SU-DHL-6 (cell line): ENCODE measurements at regions not wholly inside any gene's neighbourhood (a gene's known extent, or its start where the extent isn't known, plus 50 kb on each side); places are given as distances from the start of the nearest gene placed in this dataset.

Experiments used
- H2AFZ ChIP-seq: fragments of 200-600 bp; sonication (generic); 2 replicates; pipeline ENCODE4 v1.6.1; 2014; ENCODE audit warnings: low read depth, mild to moderate bottlenecking, moderate library complexity, mixed read lengths, antibody characterized with exemption, low read length; ENCODE audit not compliant: severe bottlenecking
- H3F3A ChIP-seq: fragments of 200-600 bp; shearing (Covaris generic); 2 replicates; pipeline ENCODE4 v1.6.0; 2016; ENCODE audit warnings: antibody characterized with exemption, mild to moderate bottlenecking; ENCODE audit not compliant: insufficient read depth
- H3K27ac ChIP-seq: fragments of 200-600 bp; sonication (generic); 2 replicates; pipeline ENCODE4 v1.5.1; 2016; ENCODE audit warnings: low read depth, mild to moderate bottlenecking, low read length, moderate library complexity, mixed read lengths
- H3K27me3 ChIP-seq: fragments of 200-600 bp; sonication (generic), shearing (Covaris generic); 2 replicates; pipeline ENCODE4 v1.6.0; 2014; ENCODE audit warnings: mild to moderate bottlenecking, low read length
- H3K36me3 ChIP-seq: fragments of 200-600 bp; sonication (generic); 2 replicates; pipeline ENCODE4 v1.6.1; 2014; ENCODE audit warnings: mild to moderate bottlenecking, low read length, mixed read lengths
- H3K4me2 ChIP-seq: fragments of 300-600, 200-600 bp; shearing (Covaris generic), sonication (generic); 2 replicates; pipeline ENCODE4 v1.6.0; 2014; ENCODE audit warnings: low read length, low read depth, mild to moderate bottlenecking; ENCODE audit not compliant: poor library complexity, severe bottlenecking
- H3K4me3 ChIP-seq: fragments of 200-600 bp; sonication (generic); 2 replicates; pipeline ENCODE4 v1.5.1; 2014; ENCODE audit warnings: antibody characterized with exemption, low read length, mild to moderate bottlenecking, mixed read lengths; ENCODE audit not compliant: insufficient read depth, poor library complexity, severe bottlenecking
- H3K79me2 ChIP-seq: fragments of 200-600 bp; sonication (generic); 2 replicates; pipeline ENCODE4 v1.6.1; 2014; ENCODE audit warnings: mild to moderate bottlenecking, low read length, moderate library complexity; ENCODE audit not compliant: insufficient read depth
- H3K9ac ChIP-seq: fragments of 200-600 bp; sonication (generic); 2 replicates; pipeline ENCODE4 v1.7.0; 2014; ENCODE audit warnings: mild to moderate bottlenecking, low read length
- H3K9me2 ChIP-seq: fragments of 200-600 bp; sonication (generic); replicated peaks from 2 replicates; pipeline ENCODE4 v1.6.1; 2014; ENCODE audit warnings: low read length; ENCODE audit not compliant: insufficient read depth
- H3K9me3 ChIP-seq: fragments of 200-600 bp; sonication (generic); 2 replicates; pipeline ENCODE4 v1.6.1; 2014; ENCODE audit warnings: low read length, mixed read lengths; ENCODE audit not compliant: insufficient read depth
- H4K20me1 ChIP-seq: fragments of 200-600 bp; sonication (generic); 2 replicates; pipeline ENCODE4 v1.6.1; 2014; ENCODE audit warnings: low read depth, mild to moderate bottlenecking, antibody characterized with exemption, low read length, moderate library complexity, mixed read lengths
- EZH2phosphoT487 ChIP-seq: fragments of 200-600 bp; sonication (generic), shearing (Covaris generic); conservative IDR thresholded peaks from 2 replicates; pipeline ENCODE4 v1.6.1; 2018; ENCODE audit warnings: mild to moderate bottlenecking, antibody characterized with exemption, low read length, moderate library complexity, mixed read lengths
- TF ChIP-seq, protein P1 (sequence below): fragments of 200-600 bp; sonication (generic); IDR thresholded peaks from one replicate; pipeline ENCODE4 v1.5.1; 2017; ENCODE audit warnings: antibody characterized with exemption, mild to moderate bottlenecking, low read length, moderate library complexity; ENCODE audit not compliant: insufficient read depth, poor library complexity, severe bottlenecking

DNA sequence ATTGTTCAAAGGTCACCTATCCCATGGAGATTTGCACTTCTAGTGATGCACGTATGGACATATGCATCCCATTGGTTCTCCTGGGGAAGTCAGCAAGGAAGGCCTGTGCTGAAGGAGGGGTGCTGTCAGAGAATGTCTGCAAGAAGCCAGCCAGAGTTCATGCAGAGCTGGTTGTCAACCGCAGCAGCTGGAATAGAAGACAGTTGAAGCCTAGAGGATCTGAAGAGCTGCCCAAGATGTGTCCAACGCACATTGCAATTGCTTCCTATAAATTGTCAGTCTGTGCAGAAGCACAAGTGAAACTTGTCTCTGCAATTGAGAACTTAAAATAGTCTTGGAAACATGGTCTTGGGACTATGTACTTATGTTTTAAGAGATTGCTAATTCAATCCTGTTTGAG lies 82.1 kb upstream of the CNTNAP4 start:
- no peak overlapping the region for H2AFZ ChIP-seq
- TF ChIP-seq, protein P1, sequence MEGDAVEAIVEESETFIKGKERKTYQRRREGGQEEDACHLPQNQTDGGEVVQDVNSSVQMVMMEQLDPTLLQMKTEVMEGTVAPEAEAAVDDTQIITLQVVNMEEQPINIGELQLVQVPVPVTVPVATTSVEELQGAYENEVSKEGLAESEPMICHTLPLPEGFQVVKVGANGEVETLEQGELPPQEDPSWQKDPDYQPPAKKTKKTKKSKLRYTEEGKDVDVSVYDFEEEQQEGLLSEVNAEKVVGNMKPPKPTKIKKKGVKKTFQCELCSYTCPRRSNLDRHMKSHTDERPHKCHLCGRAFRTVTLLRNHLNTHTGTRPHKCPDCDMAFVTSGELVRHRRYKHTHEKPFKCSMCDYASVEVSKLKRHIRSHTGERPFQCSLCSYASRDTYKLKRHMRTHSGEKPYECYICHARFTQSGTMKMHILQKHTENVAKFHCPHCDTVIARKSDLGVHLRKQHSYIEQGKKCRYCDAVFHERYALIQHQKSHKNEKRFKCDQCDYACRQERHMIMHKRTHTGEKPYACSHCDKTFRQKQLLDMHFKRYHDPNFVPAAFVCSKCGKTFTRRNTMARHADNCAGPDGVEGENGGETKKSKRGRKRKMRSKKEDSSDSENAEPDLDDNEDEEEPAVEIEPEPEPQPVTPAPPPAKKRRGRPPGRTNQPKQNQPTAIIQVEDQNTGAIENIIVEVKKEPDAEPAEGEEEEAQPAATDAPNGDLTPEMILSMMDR = no peak
- TF ChIP-seq EZH2phosphoT487 = no peak
- no peaks in the 10 kb centered on the region for H3K36me3 ChIP-seq
- no peaks in the 10 kb centered on the region for H3K27me3 ChIP-seq
- no peaks in the 10 kb centered on the region for H4K20me1 ChIP-seq
- H3K4me3 ChIP-seq = no peak overlapping the region
- no peaks in the 10 kb centered on the region for H3K9me3 ChIP-seq
- H3K9me2 ChIP-seq = no peaks in the 10 kb centered on the region
- H3K27ac ChIP-seq = no peak overlapping the region
- H3K79me2 ChIP-seq = no peaks in the 10 kb centered on the region
- no peak overlapping the region for H3K9ac ChIP-seq
- H3F3A ChIP-seq = no peaks in the 10 kb centered on the region
- no peak overlapping the region for H3K4me2 ChIP-seq

DNA sequence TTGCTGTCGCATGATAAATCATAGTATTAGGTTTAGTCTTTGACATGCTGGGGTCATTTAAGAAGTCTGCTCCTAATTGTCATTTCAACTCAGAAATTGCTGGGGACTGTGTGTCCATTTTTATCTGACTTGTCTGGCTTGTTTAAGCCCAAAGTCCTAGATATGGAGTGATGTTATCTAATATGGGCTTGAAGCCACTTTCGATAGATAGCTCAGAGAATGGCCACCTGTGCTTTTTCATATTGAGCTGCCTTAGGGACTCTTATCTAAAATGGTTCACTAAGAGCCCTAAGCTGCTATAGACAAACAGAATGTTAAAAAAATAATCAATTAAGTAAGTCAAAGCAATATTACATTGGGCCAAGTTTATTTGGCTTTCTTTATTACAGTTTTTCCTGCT lies 81.6 kb upstream of the CNTNAP4 start:
- Histone ChIP-seq H3K9me3 (no peaks in the 10 kb centered on the region), H3K27me3 (no peaks in the 10 kb centered on the region), H3K4me3 (no peak overlapping the region), H3K9ac (no peak overlapping the region), H2AFZ (no peak overlapping the region), H3K36me3 (no peaks in the 10 kb centered on the region), H3K27ac (no peak overlapping the region), H3K79me2 (no peaks in the 10 kb centered on the region), H3K4me2 (no peak overlapping the region), H3F3A (no peaks in the 10 kb centered on the region), H4K20me1 (no peaks in the 10 kb centered on the region), H3K9me2 (no peaks in the 10 kb centered on the region)
- no peak for TF ChIP-seq EZH2phosphoT487
- TF ChIP-seq, protein P1 = no peak

DNA sequence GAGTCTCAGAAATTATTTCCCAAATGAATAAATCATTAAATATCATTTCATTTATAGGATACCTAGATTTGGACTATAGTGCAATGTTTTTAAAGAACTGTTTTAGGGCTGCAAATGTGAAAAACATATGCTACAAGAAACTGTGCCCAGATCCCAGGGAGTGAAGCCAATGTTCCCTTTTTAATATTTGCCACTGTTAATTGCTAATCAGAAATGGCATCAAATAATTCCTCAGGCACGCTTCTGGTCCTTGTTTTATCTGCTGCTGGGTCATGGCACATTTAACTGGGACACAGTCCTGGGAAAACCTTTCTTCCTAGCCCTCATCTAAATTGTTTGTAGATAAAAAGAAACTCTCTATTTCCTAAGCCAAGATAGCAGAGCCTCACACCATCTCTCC lies 79.3 kb upstream of the CNTNAP4 start:
- H3K79me2 ChIP-seq = no peaks in the 10 kb centered on the region
- no peak overlapping the region for H3K27ac ChIP-seq
- H3K27me3 ChIP-seq = no peaks in the 10 kb centered on the region
- H3K9me2 ChIP-seq = no peaks in the 10 kb centered on the region
- no peaks in the 10 kb centered on the region for H4K20me1 ChIP-seq
- H2AFZ ChIP-seq = no peak overlapping the region
- H3K4me3 ChIP-seq = no peak overlapping the region
- H3K9ac ChIP-seq = no peak overlapping the region
- H3F3A ChIP-seq = no peaks in the 10 kb centered on the region
- no peaks in the 10 kb centered on the region for H3K9me3 ChIP-seq
- no peaks in the 10 kb centered on the region for H3K36me3 ChIP-seq
- no peak overlapping the region for H3K4me2 ChIP-seq
- TF ChIP-seq, protein P1 = no peak
- TF ChIP-seq EZH2phosphoT487 = no peak
